Erythroblast (primary cell): ENCODE measurements at regions not wholly inside any gene's neighbourhood (a gene's known extent, or its start where the extent isn't known, plus 50 kb on each side); places are given as distances from the start of the nearest gene placed in this dataset.

ENCODE experiments used
- GATA1 ChIP-seq: IDR thresholded peaks from 2 replicates; pipeline ENCODE4 v1.6.1; 2011; ENCODE audit warnings: low read depth, mild to moderate bottlenecking, control low read depth, low read length, moderate library complexity
- POLR2A ChIP-seq: IDR thresholded peaks from 2 replicates; pipeline ENCODE4 v1.6.1; 2011; ENCODE audit warnings: mild to moderate bottlenecking, low read length

- TF ChIP-seq POLR2A = no peak
- TF ChIP-seq GATA1 = no peak
Observed at GRCh38 chr1:189637041-189637440, 840.6 kb downstream of the BRINP3 start.
